LNCAP (cell line): ENCODE measurements at regions not wholly inside any gene's neighbourhood (a gene's known extent, or its start where the extent isn't known, plus 50 kb on each side); places are given as distances from the start of the nearest gene placed in this dataset.

ENCODE experiments used
- CTCF ChIP-seq: fragments of 450-650 bp; IDR thresholded peaks from 2 replicates; pipeline ENCODE4 v1.5.1; 2017; ENCODE audit warnings: mild to moderate bottlenecking

DNA sequence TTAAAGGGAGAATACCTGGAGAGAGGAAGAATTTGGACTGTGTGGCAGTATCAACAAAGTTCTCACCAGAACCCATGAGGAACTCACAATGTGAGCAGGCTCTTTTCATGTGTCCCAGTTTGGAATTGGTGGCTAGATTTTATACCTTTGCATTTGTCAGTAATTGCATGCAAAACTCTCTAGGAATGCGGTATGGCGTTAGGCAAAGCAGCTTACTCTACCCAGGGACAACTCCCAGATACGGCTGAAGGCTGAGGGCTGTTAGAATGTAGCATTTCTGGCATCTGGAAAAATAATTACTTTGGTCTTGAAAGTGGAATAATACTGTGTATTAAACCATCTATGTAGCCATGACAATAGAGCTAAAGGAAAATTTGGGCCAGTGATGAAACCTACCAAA lies 635.5 kb downstream of the SLC16A7 start:
- TF ChIP-seq CTCF = no peak

DNA sequence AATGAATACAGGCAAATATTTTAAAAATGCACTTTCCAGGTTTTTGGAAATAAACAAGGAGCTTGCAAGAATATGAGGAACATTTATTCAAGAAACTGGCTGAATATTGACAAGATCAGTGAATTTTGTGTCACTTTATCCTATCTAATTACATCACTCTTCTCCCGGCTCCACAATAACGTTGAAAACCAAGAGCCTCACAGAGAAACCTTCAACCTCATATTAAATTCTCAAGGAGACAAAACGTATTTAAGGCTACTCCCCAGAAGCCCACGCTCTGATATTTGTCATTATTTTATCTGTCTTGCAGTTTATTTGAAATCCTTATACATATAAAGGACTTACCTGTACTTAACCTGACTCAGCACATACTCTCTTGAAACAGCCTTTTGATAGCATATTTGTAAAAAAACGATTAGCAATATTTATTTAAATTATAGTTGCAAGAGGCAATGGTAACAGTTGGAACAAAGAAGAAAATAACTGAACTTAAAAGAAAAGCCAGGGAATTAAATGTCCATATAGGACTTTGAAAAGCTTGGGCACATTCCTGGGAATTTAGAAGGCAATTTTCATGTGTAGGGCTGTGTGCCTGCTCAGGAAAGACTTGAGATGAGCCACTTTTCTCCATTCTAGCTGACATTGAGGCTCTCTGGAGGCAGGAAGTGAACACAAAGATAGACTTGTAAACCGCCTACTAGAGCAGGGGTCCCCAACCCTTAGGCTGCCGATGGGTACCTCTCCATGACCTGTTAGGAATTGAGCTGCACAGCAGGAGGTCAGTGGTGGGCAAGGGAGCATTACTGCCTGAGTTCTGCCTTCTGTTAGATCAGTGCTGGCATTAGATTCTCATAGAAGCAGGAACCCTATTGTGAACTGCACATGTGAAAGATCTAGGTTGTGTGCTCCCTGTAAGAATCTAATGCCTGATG lies 636.4 kb downstream of the SLC16A7 start:
- no peak for TF ChIP-seq CTCF

- TF ChIP-seq CTCF = no peak
Measured at GRCh38 chr12:60235261-60235660, 639.4 kb downstream of the SLC16A7 start.

DNA sequence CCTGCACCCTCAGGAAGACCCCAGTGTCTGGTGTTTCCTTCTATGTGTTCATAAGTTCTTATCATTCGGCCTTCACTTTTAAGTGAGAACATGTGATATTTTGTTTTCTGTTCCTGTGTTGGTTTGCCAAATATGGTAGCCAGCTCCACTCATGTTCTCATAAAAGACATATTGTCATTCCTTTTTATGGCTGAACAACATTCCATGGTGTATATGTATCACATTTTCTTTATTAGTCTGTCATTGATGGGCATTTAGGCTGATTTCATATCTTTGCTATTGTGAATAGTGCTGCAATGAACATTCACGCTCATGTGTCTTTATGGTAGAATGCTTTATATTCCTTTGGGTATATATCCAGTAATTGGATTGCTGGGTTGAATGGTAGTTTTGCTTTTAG lies 645.1 kb downstream of the SLC16A7 start:
- TF ChIP-seq CTCF = no peak

DNA sequence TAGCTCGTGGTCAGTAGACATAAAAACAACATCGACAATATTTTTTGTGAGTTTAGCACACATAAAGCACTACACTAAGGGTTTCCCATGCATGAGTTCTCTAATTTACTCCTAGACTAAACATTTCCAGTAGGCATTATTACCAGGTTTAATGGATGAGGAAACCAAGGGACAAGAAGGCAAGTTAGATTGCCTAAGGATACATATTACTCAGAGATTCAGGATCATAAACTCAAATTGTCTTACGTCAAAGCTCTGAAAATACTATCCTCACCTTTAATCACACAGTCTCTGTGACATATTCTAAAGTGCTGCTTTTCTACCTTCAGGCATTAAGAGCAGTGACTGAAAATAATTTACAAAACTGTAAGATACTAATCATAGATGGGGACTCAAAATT lies 655.3 kb downstream of the SLC16A7 start:
- no peak for TF ChIP-seq CTCF

- TF ChIP-seq CTCF = no peak
Measured at GRCh38 chr12:60252359-60253096, 656.7 kb downstream of the SLC16A7 start.

GRCh38 chr12:60255044-60255443 lies 659.2 kb downstream of the SLC16A7 start:
- no peak for TF ChIP-seq CTCF
